HG02759 (cell line): ENCODE measurements at regions not wholly inside any gene's neighbourhood (a gene's known extent, or its start where the extent isn't known, plus 50 kb on each side); places are given as distances from the start of the nearest gene placed in this dataset.
"Not testable (repeated sequence)": the region's sequence is repeated elsewhere in the genome, so short reads cannot be mapped to it uniquely, and the experiment has no call there.

Experiments
- ATAC-seq: cut with Tn5 transposase; IDR thresholded peaks from one replicate; pipeline ENCODE4 v1.9.1; 2021; ENCODE audit warnings: mild to moderate bottlenecking, moderate library complexity; ENCODE audit not compliant: unreplicated experiment

DNA sequence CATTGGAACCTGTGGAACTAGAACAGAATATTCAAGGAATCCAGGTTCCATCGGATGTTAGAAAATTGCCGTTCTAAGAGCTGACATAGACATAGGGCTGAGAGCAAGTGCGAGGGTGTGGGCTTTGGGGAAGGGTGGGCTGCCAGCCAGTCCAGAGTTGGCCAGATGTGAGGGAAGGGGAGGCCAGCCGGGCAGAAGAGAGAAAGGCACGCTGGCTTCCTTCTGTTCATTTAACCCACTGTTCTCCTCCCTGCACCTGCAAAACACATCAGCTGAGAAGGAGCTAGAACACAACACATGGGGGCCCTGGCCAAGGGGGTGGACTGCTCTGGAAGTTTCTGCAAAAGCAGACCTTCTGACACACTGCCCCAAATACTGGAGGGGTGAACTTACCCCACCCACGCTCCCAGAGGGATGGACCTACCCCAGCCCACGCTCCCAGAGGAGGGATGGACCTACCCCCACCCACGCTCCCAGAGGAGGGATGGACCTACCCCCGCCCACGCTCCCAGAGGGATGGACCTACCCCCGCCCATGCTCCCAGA lies 98.0 kb downstream of the SHANK2 start:
- no peak for ATAC-seq

DNA sequence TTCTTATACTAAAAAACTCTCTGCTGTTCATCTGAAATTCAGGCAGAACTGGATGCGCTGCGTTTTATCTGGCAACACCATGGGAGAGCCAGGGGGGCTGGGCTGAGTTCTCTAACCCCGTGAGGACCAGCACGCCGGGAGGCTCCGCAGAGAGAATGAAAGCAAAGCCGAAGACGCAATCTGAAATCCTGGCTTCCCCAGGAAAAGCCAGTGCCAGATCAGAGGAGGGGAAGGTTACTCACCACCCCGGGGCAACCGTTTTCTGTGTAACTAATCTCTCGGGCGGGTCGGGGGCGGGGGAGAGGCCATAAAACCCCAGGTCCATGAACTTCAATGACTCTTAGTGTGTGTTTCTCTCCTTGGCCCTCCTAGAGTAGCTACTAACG lies 99.4 kb downstream of the SHANK2 start:
- no peak for ATAC-seq

DNA sequence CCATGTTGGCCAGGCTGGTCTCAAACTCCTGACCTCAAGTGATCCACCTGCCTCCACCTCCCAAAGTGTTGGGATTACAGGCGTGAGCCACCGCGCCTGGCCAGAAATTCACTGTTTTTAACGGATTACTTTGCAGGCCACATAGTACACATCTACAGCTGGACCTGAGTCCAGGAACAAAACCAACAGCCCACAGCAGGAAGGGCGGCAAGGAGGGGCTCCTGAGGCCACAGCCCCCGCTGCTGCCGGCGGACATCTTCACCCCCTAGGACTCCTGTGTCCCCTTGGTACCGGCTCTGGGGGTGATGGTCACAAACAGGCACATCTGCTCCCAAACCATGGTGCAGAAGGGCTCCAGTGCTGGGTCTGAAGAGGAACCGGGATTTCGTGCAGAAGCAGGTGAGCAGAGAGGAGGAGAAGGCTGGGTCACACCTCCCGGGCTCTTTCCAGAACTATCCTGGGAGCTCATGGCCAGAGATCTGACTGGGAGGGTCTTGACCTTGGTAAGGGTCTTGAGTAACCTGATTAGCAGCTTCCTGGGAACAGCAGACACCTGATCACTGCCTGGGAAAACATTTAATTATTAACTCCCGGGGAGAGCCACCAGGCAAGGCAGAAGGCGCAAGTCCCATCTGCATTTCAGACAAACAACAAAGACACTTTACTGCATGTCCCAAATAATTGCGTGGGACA lies 99.9 kb downstream of the SHANK2 start:
- ATAC-seq = not testable (repeated sequence)

DNA sequence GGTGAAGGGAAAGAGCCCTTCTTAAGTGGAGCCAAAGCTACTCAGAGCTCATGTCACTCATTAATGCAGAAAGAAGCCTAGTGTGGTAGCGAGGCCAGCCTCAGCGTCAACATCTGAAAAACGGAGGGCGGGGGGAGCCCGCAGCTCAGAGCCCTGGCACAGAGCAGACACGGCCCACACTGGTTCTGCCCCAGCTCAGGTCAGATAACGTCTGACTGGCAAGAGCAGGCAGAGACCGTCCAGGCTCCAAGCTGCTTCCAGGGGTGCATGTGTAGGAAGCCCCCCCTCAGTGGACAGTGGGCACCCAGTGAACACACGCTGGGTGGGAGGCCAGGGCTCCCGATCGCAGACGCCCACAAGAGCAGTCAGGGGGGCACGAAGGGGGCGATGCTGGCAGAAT lies 100.8 kb downstream of the SHANK2 start:
- no peak for ATAC-seq

DNA sequence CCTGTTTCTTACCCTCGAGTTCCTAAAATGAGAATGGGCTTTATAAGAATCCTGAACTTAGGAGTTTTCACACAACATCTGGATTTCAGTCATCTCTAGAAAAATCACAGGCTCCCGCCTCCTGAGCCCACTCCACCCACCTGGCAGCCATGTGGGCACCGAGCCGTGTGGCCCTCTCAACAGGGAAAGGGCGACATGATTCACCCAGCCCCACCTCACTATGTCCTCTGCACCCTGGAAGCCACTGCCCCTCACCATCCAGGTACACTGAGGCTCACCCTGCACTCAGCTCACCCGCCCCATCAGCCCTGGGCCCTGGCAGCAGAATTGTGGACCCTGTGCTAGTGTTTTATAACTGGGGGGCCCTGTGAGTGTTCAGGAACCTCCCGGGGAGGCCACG lies 101.5 kb downstream of the SHANK2 start:
- no peak for ATAC-seq

DNA sequence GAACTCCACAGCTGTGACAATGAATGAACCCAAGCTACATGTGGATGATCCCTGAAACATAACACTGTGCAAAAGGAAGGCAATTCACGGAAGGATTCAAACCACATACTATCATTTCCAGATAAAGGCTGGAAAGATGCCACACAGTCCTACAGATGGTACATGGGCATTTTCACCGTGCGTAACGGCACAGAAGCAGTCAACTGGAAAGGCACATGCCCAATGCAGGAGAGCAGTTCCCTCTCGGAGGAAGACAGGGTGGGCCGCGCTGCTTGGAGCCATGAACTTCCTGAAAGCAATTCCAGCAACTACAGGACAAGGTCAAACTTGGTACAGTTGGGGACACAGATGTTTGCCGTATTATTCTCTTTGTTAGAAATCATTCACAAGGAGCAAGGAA lies 103.7 kb downstream of the SHANK2 start:
- no peak for ATAC-seq

DNA sequence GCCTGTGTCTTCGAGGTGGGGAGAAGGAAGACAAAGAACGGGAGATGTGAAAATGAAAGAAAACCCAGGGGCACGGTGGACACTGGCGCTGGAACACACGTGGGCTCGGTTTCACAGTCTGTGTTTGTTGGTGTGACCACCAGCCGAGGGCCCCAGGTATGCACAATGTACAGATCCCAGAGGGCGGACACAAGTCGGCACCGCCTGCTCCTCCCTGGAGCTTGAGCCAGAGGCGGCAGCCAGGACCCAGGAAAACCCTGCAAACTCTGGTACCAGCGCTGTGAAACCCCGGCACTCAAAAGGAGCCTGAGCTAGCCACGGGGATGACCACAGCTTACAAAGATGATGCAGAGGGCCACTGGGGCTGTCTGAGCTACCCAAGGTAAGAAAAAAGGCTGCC lies 105.0 kb downstream of the SHANK2 start:
- no peak for ATAC-seq

DNA sequence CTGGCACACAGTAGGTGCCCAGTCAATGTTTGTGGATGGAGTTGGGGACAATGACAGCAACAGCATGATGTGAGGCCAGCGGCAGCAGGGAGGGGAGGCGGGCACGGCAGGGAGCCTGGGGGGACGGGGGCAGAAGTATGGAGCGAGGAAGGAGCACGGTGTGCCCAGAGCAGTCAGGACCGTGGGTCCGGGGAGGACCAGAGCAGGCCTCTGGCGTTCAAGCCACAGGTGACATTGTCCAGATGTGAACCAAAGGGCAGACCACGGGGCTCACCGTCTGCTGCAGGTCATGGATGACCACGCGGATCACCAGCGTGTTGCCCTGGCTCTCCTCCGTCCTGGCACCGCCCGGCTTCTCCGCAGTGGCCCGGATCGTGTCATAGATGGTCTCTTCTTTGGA lies 105.5 kb downstream of the SHANK2 start:
- ATAC-seq = no peak

DNA sequence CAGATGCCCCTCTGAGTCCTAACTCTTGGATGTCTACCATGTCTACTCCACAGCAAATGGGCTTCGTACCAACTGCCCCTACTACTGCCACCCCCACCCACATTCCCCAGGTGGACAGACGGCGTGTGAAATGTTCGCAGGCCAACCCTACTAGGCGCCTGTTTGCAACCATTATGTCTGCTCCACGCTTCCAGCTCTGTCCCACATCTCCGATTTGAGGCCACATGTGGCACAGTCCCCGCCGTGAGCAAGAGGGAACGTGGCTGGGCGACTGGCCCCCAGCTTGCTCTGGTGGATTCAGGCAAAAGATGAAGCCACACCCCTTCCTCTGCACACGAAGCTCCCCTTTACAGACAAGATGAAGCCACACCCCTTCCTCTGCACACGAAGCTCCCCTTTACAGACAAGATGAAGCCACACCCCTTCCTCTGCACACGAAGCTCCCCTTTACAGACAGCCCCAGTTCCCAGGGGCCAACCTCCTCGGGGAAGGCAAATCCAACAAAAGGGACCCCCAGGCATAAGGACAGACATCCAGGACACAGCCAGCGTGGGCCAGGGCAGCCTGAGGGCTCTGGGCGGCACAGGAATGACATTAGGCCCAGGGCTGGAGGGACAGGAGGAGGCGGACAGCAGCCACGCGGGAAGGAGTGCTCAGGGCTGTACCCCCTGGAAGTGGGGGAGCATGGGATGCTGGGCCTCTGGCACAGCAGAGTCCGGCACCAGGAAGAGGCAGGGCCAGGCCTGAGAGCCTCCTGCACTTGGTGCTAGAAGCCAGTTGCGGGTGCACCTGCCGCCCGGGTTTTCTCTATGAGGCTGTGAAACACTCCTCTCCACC lies 106.2 kb downstream of the SHANK2 start:
- ATAC-seq = no peak

DNA sequence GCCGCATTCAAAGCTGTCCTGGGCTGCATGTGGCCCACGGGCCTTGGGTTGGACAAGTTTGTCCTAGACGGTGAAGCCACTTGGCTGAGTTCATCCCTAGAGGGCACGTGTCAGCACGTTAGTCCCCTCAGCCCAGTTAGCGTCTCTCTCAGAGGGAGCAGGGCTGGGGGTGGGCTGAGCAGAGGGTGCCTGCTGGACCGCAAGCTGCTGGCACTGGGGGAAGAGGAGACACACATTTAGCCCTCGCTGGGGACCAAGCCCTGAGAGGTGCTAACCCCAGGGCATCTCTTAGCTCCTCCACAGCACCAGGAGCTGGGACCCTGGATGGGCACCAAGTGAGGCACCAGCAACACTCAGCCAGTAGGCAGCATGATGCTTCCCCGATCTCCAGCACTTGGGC lies 107.0 kb downstream of the SHANK2 start:
- ATAC-seq = no peak

DNA sequence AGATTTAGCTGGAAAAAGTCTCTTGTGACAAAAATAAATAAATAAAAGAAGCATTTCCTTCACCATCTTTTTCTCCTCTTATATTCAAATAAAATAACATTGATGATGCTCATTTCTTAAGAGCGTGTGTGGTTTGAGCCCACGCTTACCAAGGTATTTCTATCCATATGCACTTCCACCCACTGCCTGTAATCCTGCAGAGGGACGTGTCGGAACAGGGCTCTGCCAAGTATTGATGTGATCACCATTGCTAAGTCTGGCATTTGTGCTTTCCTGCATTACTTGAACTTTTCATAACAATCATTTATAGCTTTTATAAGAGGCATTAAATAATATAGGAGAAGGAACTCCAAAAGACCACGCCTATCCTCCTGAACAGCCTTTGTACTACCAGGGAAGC lies 107.6 kb downstream of the SHANK2 start:
- no peak for ATAC-seq

DNA sequence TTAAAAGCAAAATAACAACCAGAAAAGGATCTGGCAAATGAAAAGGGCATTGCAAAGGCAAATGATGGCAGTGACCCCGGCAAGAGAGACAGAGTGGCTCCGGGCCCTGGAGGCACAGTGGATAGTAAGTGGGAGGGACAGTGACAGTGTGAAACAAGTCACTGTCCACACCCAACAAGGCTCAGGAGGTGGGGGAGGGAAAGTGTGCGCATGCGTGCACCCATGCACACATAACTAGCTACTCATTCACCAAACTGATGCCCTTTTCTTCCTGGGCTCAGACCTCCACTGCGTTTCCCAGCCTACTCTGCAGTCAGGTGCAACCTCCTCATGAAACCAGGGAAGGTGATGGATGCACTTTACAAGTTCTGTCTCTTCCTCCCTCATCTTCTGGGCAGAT lies 108.4 kb downstream of the SHANK2 start:
- no peak for ATAC-seq

DNA sequence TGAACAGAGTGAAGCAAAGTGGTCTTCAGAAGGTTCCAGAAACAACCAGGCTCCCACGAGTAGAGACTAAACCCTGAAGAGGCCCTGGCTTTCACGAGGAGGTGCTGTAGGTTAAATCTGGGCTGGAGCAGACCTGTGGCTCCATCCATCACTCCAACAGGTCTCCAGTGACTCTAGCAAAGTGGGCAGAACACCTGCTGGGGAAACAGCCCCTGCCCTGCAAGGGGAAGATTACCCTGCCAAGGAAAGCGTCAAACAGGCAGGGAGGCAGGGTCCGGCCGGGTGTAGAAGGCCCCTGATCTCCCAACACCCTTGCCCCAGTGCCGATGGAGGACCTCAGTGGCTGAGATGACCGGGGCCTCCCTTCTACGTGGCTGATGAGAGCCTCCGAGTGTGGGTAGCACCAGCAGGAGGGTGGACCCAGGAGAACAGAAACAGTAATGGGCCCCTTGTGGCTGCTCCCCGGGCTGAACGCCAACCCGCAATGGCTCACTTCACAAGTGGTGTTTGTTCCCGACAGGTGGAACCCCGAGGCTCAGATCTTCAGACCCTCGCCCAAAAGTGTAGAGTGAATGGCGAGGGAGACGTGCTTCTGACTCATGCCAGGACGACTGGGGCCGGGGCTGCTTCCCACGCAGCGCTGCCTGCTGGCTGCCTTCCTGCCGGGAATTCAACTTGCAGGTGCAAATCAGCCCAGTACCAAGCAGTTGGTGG lies 112.0 kb downstream of the SHANK2 start:
- no peak for ATAC-seq

DNA sequence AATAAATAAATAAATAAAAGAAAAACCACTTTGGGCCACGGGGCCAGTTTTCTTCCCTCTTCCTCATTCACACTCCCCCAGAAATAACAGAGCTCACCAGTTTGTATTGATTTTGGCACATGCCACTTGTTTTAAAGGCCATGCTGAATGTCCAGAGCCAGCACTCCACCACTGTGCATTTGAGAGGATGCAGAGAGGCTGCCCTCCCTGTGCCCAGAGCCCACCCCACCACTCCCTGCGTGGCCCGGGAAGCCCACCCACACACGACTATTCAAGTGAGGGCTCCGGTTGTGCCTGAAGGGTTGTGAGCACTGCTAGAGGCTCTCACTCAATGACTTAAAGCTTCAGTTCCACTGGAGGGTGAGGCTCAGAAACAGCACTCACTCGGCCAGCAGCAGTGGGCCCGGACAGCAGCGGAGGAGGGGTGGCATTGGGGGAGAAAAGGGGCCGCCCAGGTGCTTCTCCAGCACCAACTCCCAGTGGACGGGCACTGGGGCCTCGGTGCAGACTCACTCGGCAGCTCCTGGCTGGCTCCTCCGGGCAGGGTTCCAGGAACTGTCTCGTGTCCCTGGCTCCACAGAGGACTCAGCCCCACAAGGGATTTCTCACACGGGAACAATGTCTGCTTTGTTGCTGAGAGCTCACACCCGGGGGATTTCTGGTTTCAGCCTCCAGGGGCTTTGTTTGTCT lies 112.7 kb downstream of the SHANK2 start:
- ATAC-seq = no peak

DNA sequence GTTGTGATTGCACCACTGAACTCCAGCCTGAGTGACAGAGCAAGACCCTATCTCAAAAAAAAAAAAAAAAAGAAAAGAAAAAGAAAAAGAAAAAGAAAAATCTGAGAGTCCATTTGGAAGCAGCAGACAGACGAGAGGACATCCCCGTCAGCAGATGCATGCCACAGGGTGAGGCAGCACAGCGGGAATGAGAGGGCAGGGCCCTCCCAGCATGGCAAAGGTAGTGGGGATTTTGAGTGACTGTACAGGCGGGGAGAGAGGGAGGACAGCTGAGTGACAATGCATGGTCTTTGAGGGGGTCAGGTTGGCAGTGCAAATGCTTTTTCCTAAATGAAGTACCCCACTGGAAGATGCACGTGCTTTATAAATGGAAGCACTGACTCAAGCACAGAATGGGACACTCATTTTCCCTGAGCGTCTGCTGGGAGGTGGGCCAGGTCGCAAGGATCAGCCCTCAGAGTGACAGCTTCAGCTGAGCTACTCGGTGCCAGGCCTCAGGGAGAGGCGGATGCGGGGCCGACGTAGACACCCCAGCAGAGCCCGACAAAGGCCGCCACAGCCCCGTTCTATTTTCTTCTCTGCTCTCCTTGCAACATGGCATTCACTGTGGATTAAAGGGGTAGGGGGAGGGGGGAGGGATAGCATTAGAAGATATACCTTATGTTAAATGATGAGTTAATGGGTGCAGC lies 113.5 kb downstream of the SHANK2 start:
- no peak for ATAC-seq

DNA sequence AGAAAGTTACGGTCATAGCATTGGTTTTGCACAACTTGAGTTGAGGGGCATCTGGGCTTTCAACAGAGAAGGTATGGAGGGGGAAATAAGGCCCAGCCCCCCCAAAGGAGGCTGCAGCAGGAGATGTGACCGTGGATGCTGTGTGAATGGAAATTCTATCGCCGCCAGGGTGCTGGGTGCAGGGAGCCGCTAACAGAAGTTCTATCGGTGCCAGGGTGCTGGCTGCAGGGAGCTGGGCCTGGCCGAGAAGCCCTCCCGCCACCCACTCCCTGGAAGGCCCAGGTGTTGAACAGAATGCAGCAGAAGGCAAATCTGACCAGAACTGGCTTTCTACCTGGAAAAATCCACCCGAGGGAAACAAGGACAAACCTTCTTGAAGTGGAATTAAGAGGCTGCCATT lies 115.0 kb downstream of the SHANK2 start:
- ATAC-seq = no peak

DNA sequence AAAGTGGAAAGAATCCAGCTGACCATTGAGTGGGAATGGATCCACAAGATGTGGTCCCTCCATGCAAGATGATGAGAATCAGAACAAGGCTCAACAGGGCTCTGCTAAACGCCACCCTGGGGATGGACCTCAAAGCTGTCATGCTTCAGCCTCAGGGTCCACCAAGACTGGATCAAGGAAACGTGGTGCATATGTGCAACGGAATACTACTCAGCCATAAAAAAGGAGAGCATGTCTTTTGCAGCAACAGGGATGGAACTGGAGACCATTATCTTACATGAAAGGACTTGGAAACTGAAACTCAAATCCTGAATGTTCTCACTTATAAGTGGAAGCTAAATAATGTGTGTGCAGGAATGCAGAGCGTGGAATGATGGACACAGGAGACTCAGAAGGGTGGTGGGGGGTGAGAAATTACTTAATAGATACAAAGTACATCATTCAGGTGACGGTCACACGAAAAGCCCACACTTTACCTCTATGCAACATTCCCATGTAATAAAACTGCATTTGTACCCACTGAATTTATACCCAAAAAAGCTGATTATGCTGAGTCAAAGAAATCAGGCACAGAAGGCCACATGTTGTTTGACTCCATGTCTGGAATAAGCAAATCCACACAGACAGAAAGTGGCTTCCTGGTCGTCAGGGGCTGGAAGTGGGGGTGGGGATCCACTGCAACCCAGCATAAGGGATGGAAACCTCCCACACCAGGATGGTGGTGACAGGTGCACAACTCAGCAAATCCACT lies 116.1 kb downstream of the SHANK2 start:
- ATAC-seq = no peak

DNA sequence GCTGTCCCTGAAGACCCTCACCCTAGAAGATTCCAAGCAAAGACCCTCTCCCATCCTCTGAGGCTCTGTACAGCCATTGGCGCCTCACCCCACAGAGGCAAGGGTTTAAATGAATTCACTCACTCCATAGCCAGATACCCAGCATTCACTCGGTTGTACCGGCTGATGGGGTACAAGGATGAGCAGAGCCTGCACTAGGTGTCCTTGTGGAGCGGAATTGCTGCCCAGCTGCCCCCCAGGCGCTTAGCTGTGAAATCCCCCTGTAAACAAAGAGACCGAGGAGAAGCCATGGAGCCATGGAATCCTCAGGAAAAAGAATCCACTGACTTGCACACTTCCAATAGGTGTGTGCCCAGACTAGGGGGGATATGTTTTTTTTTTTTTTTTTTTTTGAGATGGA lies 117.3 kb downstream of the SHANK2 start:
- no peak for ATAC-seq

DNA sequence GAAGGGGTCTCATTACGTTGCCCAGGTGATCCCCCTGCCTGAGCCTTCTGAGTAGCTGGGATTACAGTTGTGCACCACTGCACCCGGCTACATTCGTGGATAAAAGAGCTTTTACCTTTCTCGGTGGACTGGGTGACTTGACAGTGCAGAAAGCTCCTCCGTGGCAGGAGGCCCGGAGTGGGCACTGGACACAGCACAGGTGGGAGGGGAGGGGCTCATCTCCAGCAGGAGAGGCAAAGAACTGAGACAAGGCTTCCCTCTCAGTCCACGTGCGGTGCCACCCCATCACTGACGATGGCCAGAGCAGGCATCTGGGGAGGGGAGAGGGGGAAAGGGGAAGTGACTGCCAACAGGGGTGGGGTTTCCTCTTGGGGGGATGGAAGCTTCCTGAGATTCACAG lies 118.4 kb downstream of the SHANK2 start:
- ATAC-seq = no peak

DNA sequence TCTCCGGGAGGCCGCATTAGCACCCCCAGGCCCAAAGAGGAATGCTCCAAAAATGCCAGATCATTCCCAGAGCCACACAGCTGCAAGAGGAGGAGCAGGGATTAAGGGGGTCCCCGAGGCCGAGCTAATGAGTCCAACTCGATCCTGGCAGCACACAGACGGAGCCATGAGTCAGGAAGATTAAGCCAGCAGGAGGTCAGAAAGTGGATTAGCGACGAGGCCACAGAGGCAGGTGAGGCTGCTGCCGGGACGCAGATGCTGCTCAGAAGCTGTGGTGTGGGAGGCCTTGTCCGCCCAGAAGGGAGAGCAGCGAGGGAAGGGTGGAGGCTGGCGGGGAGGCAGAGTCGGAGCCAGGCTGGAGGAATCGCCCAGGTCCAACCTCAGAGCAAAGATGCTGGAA lies 120.5 kb downstream of the SHANK2 start:
- ATAC-seq = no peak
